OCI-LY7 (cell line): ENCODE measurements at regions not wholly inside any gene's neighbourhood (a gene's known extent, or its start where the extent isn't known, plus 50 kb on each side); places are given as distances from the start of the nearest gene placed in this dataset.

ENCODE experiments used
- CTCF ChIP-seq: fragments of 200-600 bp; sonication (generic); conservative IDR thresholded peaks from 2 replicates; pipeline ENCODE4 v1.5.1; 2014; ENCODE audit warnings: mild to moderate bottlenecking, antibody characterized with exemption, low read length, moderate library complexity, mixed read lengths
- EZH2phosphoT487 ChIP-seq: fragments of 200-600 bp; sonication (generic); IDR thresholded peaks from 2 replicates; pipeline ENCODE4 v1.6.1; 2018; ENCODE audit warnings: low read depth, borderline replicate concordance, mild to moderate bottlenecking, mixed run types, antibody characterized with exemption, low read length, moderate library complexity, mixed read lengths

DNA sequence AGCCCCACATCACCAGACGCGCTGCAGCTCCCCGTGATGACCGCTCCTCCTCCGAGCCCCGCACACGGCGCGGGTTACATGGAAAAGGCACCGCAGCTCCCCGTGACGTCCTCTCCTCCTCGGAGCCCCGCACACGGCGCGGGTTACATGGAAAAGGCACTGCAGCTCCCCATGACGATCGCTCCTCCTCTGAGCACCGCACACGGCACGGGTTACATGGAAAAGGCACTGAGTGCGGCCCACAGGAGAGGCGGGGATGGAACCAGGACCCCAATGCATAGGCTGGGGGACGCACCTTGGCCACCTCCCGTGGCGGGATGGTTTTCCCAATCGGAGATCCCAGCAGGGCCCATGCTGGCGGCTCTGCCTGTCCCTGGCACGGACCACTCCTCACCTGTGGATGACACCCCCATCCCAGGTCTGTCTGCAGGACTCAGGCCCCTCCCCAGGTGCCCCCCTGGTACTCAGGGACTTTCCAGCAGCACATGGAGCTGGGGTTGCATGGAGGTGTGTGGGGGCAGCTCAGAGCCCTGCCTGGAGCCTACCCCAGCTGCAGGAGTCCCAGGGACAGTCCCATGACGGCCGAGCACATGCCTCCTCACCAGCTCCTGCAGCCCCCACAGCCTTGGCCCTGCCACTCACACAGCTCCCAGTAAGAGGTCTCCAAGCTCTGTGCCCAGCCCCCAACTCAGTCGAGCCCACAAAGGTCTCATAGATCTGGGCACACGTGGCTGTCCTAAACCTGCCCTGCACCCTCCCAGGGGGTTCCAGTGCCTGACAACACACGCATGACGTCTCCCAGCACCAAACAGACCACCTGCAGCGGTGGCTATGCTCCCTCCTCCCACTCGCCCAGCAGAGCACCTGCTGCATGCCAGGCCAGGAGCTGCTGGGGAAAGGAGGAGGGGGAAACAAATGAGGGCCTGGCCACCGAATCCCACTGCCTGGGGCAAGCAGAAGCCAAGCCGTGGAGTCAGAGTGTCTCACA is 166.6 kb downstream of the BRD1 start:
- TF ChIP-seq CTCF (no peak), EZH2phosphoT487 (no peak)
